ENCODE measurements at regions not wholly inside any gene's neighbourhood (a gene's known extent, or its start where the extent isn't known, plus 50 kb on each side); places are given as distances from the start of the nearest gene placed in this dataset.
"Not testable (repeated sequence)": the region's sequence is repeated elsewhere in the genome, so short reads cannot be mapped to it uniquely, and the experiment has no call there.

DNA sequence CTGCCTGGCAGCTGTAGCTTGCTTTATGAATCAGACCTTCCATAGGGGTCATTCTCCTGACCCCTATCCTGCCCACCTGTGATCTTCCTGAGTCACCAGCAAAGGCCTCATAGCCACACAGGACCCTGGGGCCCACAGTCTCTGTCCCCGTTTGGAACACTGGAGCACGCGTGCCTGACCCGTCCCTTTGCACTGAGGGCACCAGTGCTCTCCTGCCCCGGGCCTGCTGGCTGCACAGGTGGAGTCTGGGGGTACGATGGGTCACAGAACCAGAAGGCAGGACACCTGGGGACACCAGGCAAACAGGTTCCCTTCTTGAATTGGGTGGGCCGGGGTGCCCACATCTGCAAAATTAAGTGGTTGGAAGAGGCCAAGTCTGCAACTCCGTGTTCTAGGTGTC is 97.2 kb downstream of the CPZ start:
- no peak overlapping the region for H3K27ac Mint-ChIP-seq
- no peak for DNase-seq
- H3K9me3 Mint-ChIP-seq: no peaks in the 10 kb centered on the region
- H3K4me1 Mint-ChIP-seq (ENCODE audit: low read depth): no peaks in the 10 kb centered on the region
- H3K4me3 Mint-ChIP-seq: no peak overlapping the region
- no peaks in the 10 kb centered on the region for H3K36me3 Mint-ChIP-seq (ENCODE audit: low read depth)
- H3K27me3 Mint-ChIP-seq: peaks cover 19% of the 10 kb centered on the region

DNA sequence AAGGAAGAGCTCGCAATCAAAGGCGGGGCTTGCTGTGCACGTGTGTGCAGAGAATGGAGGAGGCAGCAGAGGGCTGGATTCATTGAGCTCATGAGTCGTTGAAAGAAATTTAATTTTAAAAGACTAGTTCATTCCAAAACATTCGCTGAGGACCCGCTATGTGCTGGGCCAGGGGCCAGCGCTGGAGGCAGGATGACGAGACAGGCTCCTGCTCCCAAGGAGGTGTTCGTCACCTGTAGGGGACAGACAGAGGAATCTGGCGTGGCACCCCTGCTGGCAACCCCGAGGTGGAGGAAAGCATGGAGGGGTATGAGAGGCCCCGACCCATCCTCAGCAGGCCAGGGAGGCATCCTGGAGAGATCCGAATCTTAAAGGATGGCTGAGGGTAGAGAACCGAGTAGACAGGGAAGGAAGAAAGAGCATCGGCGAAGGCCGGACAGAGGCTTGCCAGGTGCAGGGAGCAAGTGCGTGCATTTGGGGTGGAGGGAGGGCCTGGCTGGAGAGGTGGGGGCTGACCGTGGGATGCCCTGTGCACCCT is 96.4 kb downstream of the CPZ start:
- no peak for DNase-seq
- Mint-ChIP-seq H3K27ac (no peak overlapping the region), H3K36me3 (ENCODE audit: low read depth) (no peaks in the 10 kb centered on the region), H3K4me1 (ENCODE audit: low read depth) (no peaks in the 10 kb centered on the region), H3K4me3 (no peak overlapping the region), H3K9me3 (no peaks in the 10 kb centered on the region), H3K27me3 (peaks cover 19% of the 10 kb centered on the region)

GRCh38 chr4:8688041-8688907 is 95.7 kb downstream of the CPZ start:
- DNase-seq: no peak
- Mint-ChIP-seq H3K27ac (no peak overlapping the region), H3K27me3 (peaks cover 19% of the 10 kb centered on the region), H3K4me1 (ENCODE audit: low read depth) (no peaks in the 10 kb centered on the region), H3K36me3 (ENCODE audit: low read depth) (no peaks in the 10 kb centered on the region), H3K4me3 (no peak overlapping the region), H3K9me3 (no peaks in the 10 kb centered on the region)

- H3K4me1 Mint-ChIP-seq (ENCODE audit: low read depth): no peaks in the 10 kb centered on the region
- no peak for DNase-seq
- no peak overlapping the region for H3K4me3 Mint-ChIP-seq
- H3K27ac Mint-ChIP-seq: no peak overlapping the region
- no peaks in the 10 kb centered on the region for H3K36me3 Mint-ChIP-seq (ENCODE audit: low read depth)
- peaks cover 19% of the 10 kb centered on the region for H3K27me3 Mint-ChIP-seq
- H3K9me3 Mint-ChIP-seq: no peaks in the 10 kb centered on the region
Observed at GRCh38 chr4:8687083-8687482, 94.5 kb downstream of the CPZ start.

DNA sequence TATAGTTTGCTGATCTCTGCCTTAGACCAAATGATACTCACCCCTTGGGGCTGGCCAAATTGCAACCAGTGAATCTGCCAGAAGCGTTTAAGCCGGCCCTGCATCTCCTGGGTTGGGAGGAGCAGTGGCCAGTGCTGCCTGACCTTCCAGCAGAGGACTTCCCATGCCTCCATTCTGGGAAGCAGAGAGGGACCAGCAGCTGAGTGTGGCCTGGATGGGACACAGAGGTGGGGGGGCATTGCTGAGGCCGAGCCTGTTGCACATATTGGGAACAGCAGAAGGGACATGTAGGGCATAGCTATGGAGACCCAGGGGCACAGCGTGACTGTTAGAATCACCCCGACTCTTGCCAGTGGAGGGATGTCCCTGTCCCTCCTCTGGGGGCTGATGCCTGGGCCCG is 93.3 kb downstream of the CPZ start:
- no peak overlapping the region for H3K27ac Mint-ChIP-seq
- no peaks in the 10 kb centered on the region for H3K4me1 Mint-ChIP-seq (ENCODE audit: low read depth)
- no peak overlapping the region for H3K4me3 Mint-ChIP-seq
- H3K27me3 Mint-ChIP-seq: peaks cover 19% of the 10 kb centered on the region
- no peaks in the 10 kb centered on the region for H3K9me3 Mint-ChIP-seq
- DNase-seq: no peak
- H3K36me3 Mint-ChIP-seq (ENCODE audit: low read depth): no peaks in the 10 kb centered on the region

DNA sequence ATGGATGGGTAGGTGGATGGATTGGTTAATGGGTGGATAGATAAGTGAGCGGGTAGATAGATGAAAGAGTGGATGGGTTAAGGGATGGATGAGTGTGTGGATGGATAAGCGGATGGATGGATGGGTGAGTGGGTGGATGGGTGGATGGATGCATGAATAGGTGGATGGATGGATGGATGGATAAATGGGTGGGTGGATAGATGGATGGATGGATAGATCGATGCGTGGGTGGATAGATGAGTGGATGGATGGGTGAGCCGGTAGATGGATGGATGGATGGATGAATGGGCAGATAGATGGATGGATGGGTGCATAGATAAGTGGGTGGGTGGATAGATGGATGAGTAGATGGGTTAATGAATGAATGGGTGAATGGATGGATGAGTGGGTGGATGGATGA is 90.9 kb downstream of the CPZ start:
- Mint-ChIP-seq H3K36me3 (ENCODE audit: low read depth) (no peaks in the 10 kb centered on the region), H3K27ac (no peak overlapping the region), H3K4me1 (ENCODE audit: low read depth) (no peaks in the 10 kb centered on the region), H3K9me3 (no peaks in the 10 kb centered on the region), H3K27me3 (peaks cover 13% of the 10 kb centered on the region), H3K4me3 (no peak overlapping the region)
- DNase-seq: no peak

GRCh38 chr4:8682725-8683124 is 90.2 kb downstream of the CPZ start:
- DNase-seq: no peak
- H3K4me3 Mint-ChIP-seq: no peak overlapping the region
- H3K27me3 Mint-ChIP-seq: peaks cover 8% of the 10 kb centered on the region
- no peaks in the 10 kb centered on the region for H3K36me3 Mint-ChIP-seq (ENCODE audit: low read depth)
- H3K4me1 Mint-ChIP-seq (ENCODE audit: low read depth): no peaks in the 10 kb centered on the region
- H3K9me3 Mint-ChIP-seq: no peaks in the 10 kb centered on the region
- no peak overlapping the region for H3K27ac Mint-ChIP-seq

DNA sequence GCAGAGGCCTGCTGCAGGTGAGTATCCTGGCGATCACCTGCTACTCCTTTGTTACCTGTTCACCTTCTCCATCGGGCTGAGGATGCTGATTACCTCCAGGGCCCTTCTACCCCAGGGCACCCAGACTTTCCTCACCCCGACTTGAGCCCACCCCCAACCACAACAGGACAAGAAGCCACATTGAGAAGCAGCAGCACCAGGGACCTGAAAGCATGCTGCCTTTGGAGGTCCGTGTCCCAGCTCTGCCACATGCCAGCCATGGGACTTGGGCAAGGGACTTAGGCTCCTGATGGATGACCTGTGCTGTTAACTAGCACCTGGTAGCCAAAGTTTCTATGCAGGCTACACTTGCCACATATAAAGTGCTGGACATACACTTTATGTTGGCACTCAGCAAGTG is 89.7 kb downstream of the CPZ start:
- H3K36me3 Mint-ChIP-seq (ENCODE audit: low read depth): no peaks in the 10 kb centered on the region
- H3K27me3 Mint-ChIP-seq: peaks cover 5% of the 10 kb centered on the region
- DNase-seq: no peak
- no peaks in the 10 kb centered on the region for H3K4me1 Mint-ChIP-seq (ENCODE audit: low read depth)
- no peak overlapping the region for H3K4me3 Mint-ChIP-seq
- no peaks in the 10 kb centered on the region for H3K9me3 Mint-ChIP-seq
- no peak overlapping the region for H3K27ac Mint-ChIP-seq

GRCh38 chr4:8681391-8681790 is 88.8 kb downstream of the CPZ start:
- H3K27me3 Mint-ChIP-seq: no peaks in the 10 kb centered on the region
- no peaks in the 10 kb centered on the region for H3K36me3 Mint-ChIP-seq (ENCODE audit: low read depth)

DNA sequence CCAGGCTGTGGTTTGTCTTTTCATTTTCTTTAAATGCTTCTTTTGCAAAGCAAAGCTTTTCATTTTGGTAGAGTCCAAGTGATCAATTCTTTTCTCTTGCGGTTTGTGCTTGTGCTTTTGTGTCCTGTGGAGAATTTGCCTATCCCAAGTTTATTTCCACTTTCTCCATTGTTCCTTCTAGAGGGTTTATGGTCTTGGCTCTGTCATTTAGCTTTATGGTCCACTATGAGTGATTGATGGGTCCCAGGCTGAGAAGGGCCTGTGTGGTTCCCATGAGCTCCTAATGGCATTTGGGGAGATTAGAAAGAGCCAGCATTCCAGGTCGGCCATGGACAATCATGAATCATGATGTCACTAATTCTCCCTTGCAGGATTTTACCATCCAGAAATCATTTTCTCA is 86.5 kb downstream of the CPZ start:
- H3K9me3 Mint-ChIP-seq: no peaks in the 10 kb centered on the region
- H3K4me1 Mint-ChIP-seq (ENCODE audit: low read depth): no peaks in the 10 kb centered on the region
- H3K27ac Mint-ChIP-seq: no peak overlapping the region
- DNase-seq: no peak
- peaks cover under 1% of the 10 kb centered on the region for H3K27me3 Mint-ChIP-seq
- H3K4me3 Mint-ChIP-seq: no peak overlapping the region
- H3K36me3 Mint-ChIP-seq (ENCODE audit: low read depth): no peaks in the 10 kb centered on the region

More at GRCh38 chr4:8681391-8681790, 88.8 kb downstream of the CPZ start:
- DNase-seq: no peak
- Mint-ChIP-seq H3K9me3 (no peaks in the 10 kb centered on the region), H3K27ac (no peak overlapping the region), H3K4me1 (ENCODE audit: low read depth) (no peaks in the 10 kb centered on the region), H3K4me3 (no peak overlapping the region)

- Mint-ChIP-seq H3K4me1 (ENCODE audit: low read depth) (no peaks in the 10 kb centered on the region), H3K27me3 (peaks cover 3% of the 10 kb centered on the region), H3K9me3 (no peaks in the 10 kb centered on the region), H3K36me3 (ENCODE audit: low read depth) (no peaks in the 10 kb centered on the region), H3K4me3 (no peak overlapping the region), H3K27ac (no peak overlapping the region)
- DNase-seq: no peak
Observed at GRCh38 chr4:8676676-8677075, 84.1 kb downstream of the CPZ start.

GRCh38 chr4:8675906-8676305 is 83.3 kb downstream of the CPZ start:
- no peak overlapping the region for H3K27ac Mint-ChIP-seq
- H3K4me1 Mint-ChIP-seq (ENCODE audit: low read depth): no peaks in the 10 kb centered on the region

DNA sequence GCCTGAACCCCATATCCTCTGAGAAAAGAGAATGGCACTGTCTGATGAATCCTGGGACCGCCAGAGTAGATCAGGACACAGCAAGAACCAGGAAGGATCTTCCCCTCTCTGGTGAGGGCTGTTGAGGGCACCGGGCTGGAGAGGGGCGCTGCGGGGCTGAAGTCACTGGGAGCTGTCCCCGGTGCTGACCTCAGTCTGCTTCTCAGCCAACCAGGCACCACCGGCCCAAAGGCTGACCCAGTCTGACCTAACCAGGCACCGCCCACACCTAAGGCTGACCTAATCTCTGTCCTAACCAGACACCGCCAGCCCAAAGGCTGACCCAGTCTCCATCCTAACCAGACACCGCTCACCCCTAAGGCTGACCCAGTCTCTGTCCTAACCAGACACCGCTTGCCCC is 82.8 kb downstream of the CPZ start:
- H3K4me1 Mint-ChIP-seq (ENCODE audit: low read depth): no peaks in the 10 kb centered on the region
- peaks cover 3% of the 10 kb centered on the region for H3K27me3 Mint-ChIP-seq
- H3K36me3 Mint-ChIP-seq (ENCODE audit: low read depth): no peaks in the 10 kb centered on the region
- no peaks in the 10 kb centered on the region for H3K9me3 Mint-ChIP-seq
- no peak overlapping the region for H3K4me3 Mint-ChIP-seq
- DNase-seq: no peak
- no peak overlapping the region for H3K27ac Mint-ChIP-seq

More at GRCh38 chr4:8675906-8676305, 83.3 kb downstream of the CPZ start:
- Mint-ChIP-seq H3K36me3 (ENCODE audit: low read depth) (no peaks in the 10 kb centered on the region), H3K4me3 (no peak overlapping the region), H3K9me3 (no peaks in the 10 kb centered on the region), H3K27me3 (peaks cover 3% of the 10 kb centered on the region)
- DNase-seq: no peak

DNA sequence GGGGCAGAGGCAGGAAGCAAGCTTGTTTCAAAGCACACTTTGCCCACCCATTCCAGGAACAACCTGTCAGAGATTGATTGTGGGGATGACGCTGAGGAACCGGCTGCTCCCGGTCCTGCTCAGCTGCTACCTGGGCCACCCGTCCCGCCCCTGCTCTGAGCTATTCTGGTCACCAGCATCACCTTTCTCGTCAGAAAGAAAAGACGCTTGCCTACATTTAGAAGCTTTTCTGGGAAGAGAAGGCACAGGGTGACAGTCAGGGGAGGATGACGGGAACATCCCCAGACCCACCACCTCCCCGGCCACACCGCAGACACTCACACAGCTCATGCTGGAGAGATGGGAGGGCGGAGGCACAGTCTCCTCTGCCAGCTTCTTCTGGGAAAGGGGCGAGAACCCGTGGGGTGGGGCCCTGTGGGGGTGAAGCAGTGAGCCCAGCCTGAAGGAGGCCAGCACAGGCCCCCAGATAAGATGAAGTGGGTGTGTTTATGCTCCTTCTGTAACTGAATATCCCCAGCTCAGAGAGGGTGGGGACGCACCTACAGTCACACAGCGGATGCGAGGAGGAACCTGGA is 81.8 kb downstream of the CPZ start:
- Mint-ChIP-seq H3K4me1 (ENCODE audit: low read depth) (no peaks in the 10 kb centered on the region), H3K36me3 (ENCODE audit: low read depth) (no peaks in the 10 kb centered on the region), H3K27me3 (peaks cover 3% of the 10 kb centered on the region), H3K4me3 (no peak overlapping the region), H3K27ac (no peak overlapping the region), H3K9me3 (no peaks in the 10 kb centered on the region)
- DNase-seq: no peak

DNA sequence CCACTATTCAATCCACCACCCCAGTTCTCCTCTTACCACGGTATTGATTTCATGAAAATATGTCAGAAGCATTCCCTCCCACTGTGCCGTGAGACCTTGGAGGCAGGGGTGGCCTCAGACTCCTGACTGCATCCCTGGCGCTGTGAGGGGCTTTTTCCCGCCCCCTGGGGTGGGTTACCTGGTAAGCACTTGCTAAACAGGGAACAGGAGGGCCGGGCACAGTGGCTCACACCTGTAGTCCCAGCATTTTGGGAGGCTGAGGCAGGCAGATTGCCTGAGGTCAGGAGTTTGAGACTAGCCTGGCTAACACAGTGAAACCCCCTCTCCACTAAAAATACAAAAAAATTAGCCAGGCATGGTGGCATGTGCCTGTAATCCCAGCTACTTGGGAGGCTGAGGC is 80.5 kb downstream of the CPZ start:
- not testable (repeated sequence) for H3K36me3 Mint-ChIP-seq (ENCODE audit: low read depth); DNase-seq; H3K27me3 Mint-ChIP-seq; H3K27ac Mint-ChIP-seq; H3K4me3 Mint-ChIP-seq; H3K4me1 Mint-ChIP-seq (ENCODE audit: low read depth); H3K9me3 Mint-ChIP-seq
